ENCODE measurements at regions not wholly inside any gene's neighbourhood (a gene's known extent, or its start where the extent isn't known, plus 50 kb on each side); places are given as distances from the start of the nearest gene placed in this dataset.
"Not testable (repeated sequence)": the region's sequence is repeated elsewhere in the genome, so short reads cannot be mapped to it uniquely, and the experiment has no call there.

- no peak overlapping the region for H3K4me3 Mint-ChIP-seq (ENCODE audit: low read depth)
- H3K36me3 Mint-ChIP-seq (ENCODE audit: low read depth): no peaks in the 10 kb centered on the region
- intact Hi-C loops (cut with micrococcal nuclease): no loop called here
- DNase-seq (ENCODE audit: low spot score): no peak
- H3K27me3 Mint-ChIP-seq (ENCODE audit: low read depth): peaks cover 2% of the 10 kb centered on the region
- H3K4me1 Mint-ChIP-seq (ENCODE audit: low read depth): no peaks in the 10 kb centered on the region
- H3K27ac Mint-ChIP-seq: no peak overlapping the region
- no peaks in the 10 kb centered on the region for H3K9me3 Mint-ChIP-seq
Measured at GRCh38 chr12:114815026-114815795, 131.2 kb upstream of the TBX3 start.

DNA sequence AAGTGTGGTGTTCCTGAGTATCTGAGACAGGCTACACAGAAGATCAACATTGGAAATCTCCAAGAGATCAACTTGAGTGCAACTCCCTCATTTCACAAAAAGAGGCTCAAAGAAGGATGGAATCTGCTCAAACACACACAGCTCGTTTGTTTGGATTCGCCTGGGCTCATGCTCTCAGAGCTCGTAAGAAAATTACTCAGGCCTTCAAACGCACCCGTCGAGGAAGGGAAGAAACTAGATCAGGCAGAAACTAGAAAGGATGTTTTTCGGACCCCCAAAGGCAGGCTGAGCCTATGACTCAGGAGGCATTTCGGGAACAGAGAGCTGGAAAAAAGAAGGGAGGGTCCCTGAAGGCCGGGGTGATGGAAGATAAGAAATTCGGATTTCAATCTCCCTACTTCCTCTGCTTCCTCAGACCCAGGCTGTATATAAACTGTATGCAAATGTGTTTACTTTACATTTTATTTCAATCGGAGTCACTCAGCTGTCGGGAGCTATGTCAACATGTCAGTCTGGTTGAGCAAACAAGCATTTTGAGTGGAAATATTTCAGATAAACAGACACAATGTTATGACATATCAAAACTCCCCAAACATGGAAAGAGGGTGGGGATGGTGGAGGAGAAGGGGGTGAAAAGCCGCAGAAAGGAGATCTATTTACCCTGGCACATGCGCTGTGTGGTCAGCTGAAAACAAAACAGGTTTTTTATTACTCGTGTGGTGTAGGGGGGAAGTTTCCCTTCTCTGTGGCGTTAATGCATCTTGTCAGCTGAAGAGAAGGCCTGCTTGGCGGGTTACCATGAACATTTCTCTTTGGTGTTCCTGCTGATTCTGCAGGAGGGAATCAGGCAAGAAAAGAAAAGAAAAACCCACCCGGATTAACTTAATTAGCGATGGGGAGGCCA is 129.1 kb upstream of the TBX3 start:
- H3K27ac Mint-ChIP-seq: no peak overlapping the region
- intact Hi-C loops (cut with micrococcal nuclease): no loop called here
- peaks cover 2% of the 10 kb centered on the region for H3K27me3 Mint-ChIP-seq (ENCODE audit: low read depth)
- no peak for DNase-seq (ENCODE audit: low spot score)
- H3K9me3 Mint-ChIP-seq: peaks cover 5% of the 10 kb centered on the region
- no peaks in the 10 kb centered on the region for H3K36me3 Mint-ChIP-seq (ENCODE audit: low read depth)
- no peaks in the 10 kb centered on the region for H3K4me1 Mint-ChIP-seq (ENCODE audit: low read depth)
- no peak overlapping the region for H3K4me3 Mint-ChIP-seq (ENCODE audit: low read depth)

DNA sequence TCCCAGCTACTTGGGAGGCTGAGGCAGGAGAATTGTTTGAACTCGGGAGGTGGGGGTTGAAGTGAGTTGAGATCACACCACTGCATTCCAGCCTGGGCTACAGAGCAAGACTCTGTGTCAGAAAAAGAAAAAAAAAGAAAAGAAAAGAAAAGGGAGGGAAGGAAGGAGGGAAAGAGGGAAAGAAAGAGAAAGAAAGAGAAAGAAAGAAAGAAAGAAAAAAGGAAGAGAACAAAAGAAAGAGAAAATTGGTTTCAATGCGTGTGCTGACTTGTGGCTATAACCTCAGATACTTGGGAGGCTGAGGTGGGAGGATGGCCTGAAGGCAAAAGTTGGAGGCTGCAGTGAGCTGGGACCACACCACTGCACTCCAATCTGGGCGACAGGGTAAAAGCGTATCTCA is 128.4 kb upstream of the TBX3 start:
- H3K4me1 Mint-ChIP-seq (ENCODE audit: low read depth): no peaks in the 10 kb centered on the region
- no peaks in the 10 kb centered on the region for H3K36me3 Mint-ChIP-seq (ENCODE audit: low read depth)
- intact Hi-C loops (cut with micrococcal nuclease): no loop called here
- DNase-seq (ENCODE audit: low spot score): no peak
- H3K27me3 Mint-ChIP-seq (ENCODE audit: low read depth): peaks cover 2% of the 10 kb centered on the region
- H3K27ac Mint-ChIP-seq: no peak overlapping the region
- H3K9me3 Mint-ChIP-seq: peaks cover 12% of the 10 kb centered on the region
- H3K4me3 Mint-ChIP-seq (ENCODE audit: low read depth): no peak overlapping the region

DNA sequence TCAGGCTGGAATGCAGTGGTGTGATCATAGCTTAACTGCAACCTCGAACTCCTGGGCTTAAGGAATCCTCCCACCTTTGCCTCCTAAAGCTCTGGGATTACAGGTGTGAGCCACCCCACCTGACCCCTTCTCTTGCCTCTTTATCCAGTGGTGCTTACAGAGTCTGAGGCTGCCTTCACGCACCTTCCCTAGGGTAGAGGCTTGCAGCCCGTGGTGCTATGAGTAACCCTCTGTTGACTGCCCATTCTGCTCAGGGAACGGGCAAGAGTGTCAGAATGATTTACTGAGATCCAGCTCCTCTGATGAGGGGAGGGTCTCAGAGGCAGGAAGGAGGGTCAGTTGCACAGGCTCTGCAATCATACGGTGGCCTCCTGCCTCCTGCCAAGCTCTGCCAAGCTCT is 125.1 kb upstream of the TBX3 start:
- Mint-ChIP-seq H3K4me1 (ENCODE audit: low read depth) (no peaks in the 10 kb centered on the region), H3K27me3 (ENCODE audit: low read depth) (peaks cover 2% of the 10 kb centered on the region), H3K27ac (no peak overlapping the region), H3K9me3 (peaks cover 12% of the 10 kb centered on the region), H3K36me3 (ENCODE audit: low read depth) (no peaks in the 10 kb centered on the region), H3K4me3 (ENCODE audit: low read depth) (no peak overlapping the region)
- no peak for DNase-seq (ENCODE audit: low spot score)
- intact Hi-C loops (cut with micrococcal nuclease): no loop called here

DNA sequence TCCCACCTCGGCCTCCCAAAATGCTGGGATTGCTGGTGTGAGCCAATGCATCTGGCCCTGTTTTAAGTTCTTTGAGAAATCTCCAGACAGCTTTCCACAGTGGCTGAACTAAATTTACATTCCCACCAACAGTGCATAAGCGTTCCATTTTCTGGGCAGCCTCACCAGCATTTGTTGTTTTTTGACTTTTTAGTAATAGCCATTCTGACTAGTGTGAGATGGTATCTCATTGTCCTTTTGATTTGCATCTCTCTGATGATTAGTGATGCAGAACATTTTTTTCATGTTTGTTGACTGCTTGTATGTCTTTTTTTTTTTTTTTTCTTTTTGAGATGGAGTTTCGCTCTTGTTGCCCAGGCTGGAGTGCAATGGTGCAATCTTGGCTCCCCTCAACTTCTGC is 117.4 kb upstream of the TBX3 start:
- H3K4me1 Mint-ChIP-seq (ENCODE audit: low read depth); H3K9me3 Mint-ChIP-seq; DNase-seq (ENCODE audit: low spot score); H3K4me3 Mint-ChIP-seq (ENCODE audit: low read depth); intact Hi-C loops (cut with micrococcal nuclease); H3K27me3 Mint-ChIP-seq (ENCODE audit: low read depth); H3K27ac Mint-ChIP-seq; H3K36me3 Mint-ChIP-seq (ENCODE audit: low read depth): not testable (repeated sequence)

DNA sequence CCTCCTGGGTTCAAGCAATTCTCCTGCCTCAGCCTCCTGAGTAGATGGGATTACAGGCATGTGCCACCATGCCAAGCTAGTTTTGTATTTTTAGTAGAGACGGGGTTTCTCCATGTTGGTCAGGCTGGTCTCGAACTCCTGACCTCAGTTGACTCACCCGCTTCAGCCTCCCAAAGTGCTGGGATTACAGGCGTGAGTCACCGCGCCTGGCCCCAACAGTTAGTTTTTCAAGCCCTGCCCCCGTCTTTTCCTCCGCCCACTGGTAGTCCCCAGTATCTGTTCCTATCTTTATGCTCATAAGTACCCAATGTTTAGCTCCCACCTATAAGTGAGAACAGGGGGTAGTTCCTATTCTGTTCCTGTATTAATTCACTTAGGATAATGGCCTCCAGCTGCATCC is 116.6 kb upstream of the TBX3 start:
- H3K27ac Mint-ChIP-seq; H3K27me3 Mint-ChIP-seq (ENCODE audit: low read depth); intact Hi-C loops (cut with micrococcal nuclease); H3K9me3 Mint-ChIP-seq; H3K4me3 Mint-ChIP-seq (ENCODE audit: low read depth); DNase-seq (ENCODE audit: low spot score); H3K36me3 Mint-ChIP-seq (ENCODE audit: low read depth); H3K4me1 Mint-ChIP-seq (ENCODE audit: low read depth): not testable (repeated sequence)

DNA sequence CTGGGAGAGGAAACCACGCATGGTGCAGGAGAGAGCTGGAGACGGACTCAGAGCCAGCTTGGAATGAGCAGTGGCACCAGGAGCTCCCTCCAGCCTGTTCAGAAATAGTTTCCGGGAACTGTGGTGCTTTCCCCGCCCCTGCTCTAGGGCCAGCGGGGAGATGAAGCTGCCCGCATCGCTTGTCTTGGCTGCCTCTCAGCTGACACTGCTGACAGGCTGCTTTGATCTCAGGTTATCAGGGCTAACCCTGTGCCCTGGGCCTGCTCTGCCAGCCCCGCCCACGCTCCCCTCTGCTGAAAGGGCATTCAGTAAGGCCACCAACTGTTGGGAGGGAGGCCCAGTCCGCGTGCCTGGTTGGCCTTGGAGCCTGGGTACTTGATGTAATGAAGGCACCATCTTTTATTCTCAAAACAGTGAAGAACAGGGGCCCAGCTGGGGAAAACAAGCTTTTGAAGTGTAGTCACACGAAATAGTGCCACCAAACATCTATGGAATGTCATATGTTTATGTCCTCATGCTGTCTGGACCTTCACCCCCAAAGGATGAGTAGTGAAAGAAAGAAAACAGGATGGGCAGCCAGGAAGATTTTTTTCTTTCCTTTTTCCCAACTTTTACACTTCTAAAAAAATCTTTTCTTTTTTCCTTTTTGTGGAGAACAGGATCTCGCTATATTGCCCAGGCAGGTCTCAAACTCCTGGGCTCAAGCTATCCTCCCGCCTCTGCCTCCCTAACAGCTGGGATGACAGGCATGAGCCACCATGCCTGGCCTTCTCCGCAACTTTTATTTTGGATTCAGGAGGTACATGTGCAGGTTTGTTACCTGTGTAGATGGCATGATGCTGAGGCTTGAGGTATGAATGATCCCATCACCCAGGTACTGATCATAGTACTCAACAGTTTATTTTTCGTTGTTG is 115.9 kb upstream of the TBX3 start:
- no peaks in the 10 kb centered on the region for H3K36me3 Mint-ChIP-seq (ENCODE audit: low read depth)
- DNase-seq (ENCODE audit: low spot score): no peak
- no peaks in the 10 kb centered on the region for H3K27me3 Mint-ChIP-seq (ENCODE audit: low read depth)
- intact Hi-C loops (cut with micrococcal nuclease): no loop called here
- H3K27ac Mint-ChIP-seq: no peak overlapping the region
- H3K4me1 Mint-ChIP-seq (ENCODE audit: low read depth): no peaks in the 10 kb centered on the region
- no peak overlapping the region for H3K4me3 Mint-ChIP-seq (ENCODE audit: low read depth)
- H3K9me3 Mint-ChIP-seq: peaks cover 5% of the 10 kb centered on the region

- Mint-ChIP-seq H3K36me3 (ENCODE audit: low read depth) (no peaks in the 10 kb centered on the region), H3K27ac (no peak overlapping the region)
Measured at GRCh38 chr12:114794049-114794558, 110.1 kb upstream of the TBX3 start.

DNA sequence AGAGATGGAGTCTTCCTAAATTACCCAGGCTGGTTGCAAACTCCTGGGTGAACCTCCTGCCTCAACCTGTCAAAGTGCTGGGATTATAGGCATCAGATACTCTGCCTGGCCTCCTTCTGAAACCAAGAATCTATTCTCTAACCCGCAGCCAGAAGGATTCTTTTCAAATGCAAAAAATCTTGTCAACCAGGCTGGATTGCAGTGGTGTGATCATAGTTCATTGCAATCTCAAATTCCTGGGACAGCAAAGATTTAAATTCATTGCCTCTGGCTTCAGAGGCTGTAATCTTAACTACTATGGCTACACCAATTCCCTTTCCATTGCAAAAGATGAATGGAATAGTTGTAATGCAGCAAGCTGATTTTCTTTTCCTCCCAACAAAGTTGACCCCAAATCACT is 106.3 kb upstream of the TBX3 start:
- H3K36me3 Mint-ChIP-seq (ENCODE audit: low read depth): no peaks in the 10 kb centered on the region
- no peak overlapping the region for H3K27ac Mint-ChIP-seq
- DNase-seq (ENCODE audit: low spot score): no peak
- no peak overlapping the region for H3K4me3 Mint-ChIP-seq (ENCODE audit: low read depth)
- H3K9me3 Mint-ChIP-seq: no peaks in the 10 kb centered on the region
- intact Hi-C loops (cut with micrococcal nuclease): no loop called here
- H3K4me1 Mint-ChIP-seq (ENCODE audit: low read depth): no peaks in the 10 kb centered on the region
- no peaks in the 10 kb centered on the region for H3K27me3 Mint-ChIP-seq (ENCODE audit: low read depth)

More at GRCh38 chr12:114794049-114794558, 110.1 kb upstream of the TBX3 start:
- Mint-ChIP-seq H3K9me3 (no peaks in the 10 kb centered on the region), H3K27me3 (ENCODE audit: low read depth) (no peaks in the 10 kb centered on the region), H3K4me3 (ENCODE audit: low read depth) (no peak overlapping the region), H3K4me1 (ENCODE audit: low read depth) (no peaks in the 10 kb centered on the region)
- intact Hi-C loops (cut with micrococcal nuclease): no loop called here
- no peak for DNase-seq (ENCODE audit: low spot score)

- no peak overlapping the region for H3K4me3 Mint-ChIP-seq (ENCODE audit: low read depth)
- DNase-seq (ENCODE audit: low spot score): no peak
- intact Hi-C loops (cut with micrococcal nuclease): no loop called here
- no peaks in the 10 kb centered on the region for H3K36me3 Mint-ChIP-seq (ENCODE audit: low read depth)
- H3K27me3 Mint-ChIP-seq (ENCODE audit: low read depth): no peaks in the 10 kb centered on the region
- no peaks in the 10 kb centered on the region for H3K9me3 Mint-ChIP-seq
- no peaks in the 10 kb centered on the region for H3K4me1 Mint-ChIP-seq (ENCODE audit: low read depth)
- H3K27ac Mint-ChIP-seq: no peak overlapping the region
Measured at GRCh38 chr12:114789821-114790220, 105.8 kb upstream of the TBX3 start.

GRCh38 chr12:114789276-114789675 is 105.3 kb upstream of the TBX3 start:
- intact Hi-C loops (cut with micrococcal nuclease): no loop called here
- H3K27me3 Mint-ChIP-seq (ENCODE audit: low read depth): no peaks in the 10 kb centered on the region
- H3K27ac Mint-ChIP-seq: no peak overlapping the region

GRCh38 chr12:114784526-114784925 is 100.6 kb upstream of the TBX3 start:
- intact Hi-C loops (cut with micrococcal nuclease): no loop called here
- Mint-ChIP-seq H3K9me3 (no peaks in the 10 kb centered on the region), H3K4me3 (ENCODE audit: low read depth) (no peak overlapping the region), H3K27me3 (ENCODE audit: low read depth) (no peaks in the 10 kb centered on the region), H3K4me1 (ENCODE audit: low read depth) (no peaks in the 10 kb centered on the region), H3K36me3 (ENCODE audit: low read depth) (no peaks in the 10 kb centered on the region), H3K27ac (no peak overlapping the region)
- DNase-seq (ENCODE audit: low spot score): no peak

More at GRCh38 chr12:114789276-114789675, 105.3 kb upstream of the TBX3 start:
- Mint-ChIP-seq H3K36me3 (ENCODE audit: low read depth) (no peaks in the 10 kb centered on the region), H3K4me3 (ENCODE audit: low read depth) (no peak overlapping the region), H3K4me1 (ENCODE audit: low read depth) (no peaks in the 10 kb centered on the region), H3K9me3 (no peaks in the 10 kb centered on the region)
- no peak for DNase-seq (ENCODE audit: low spot score)

All from activated T-helper 2 cell treated with anti-CD3 and anti-CD28 coated beads, Interferon-gamma antibody, Interleukin-2, Interleukin-4, amounts not matched to agents 10 μg/mL and 5 μg/mL and 100 μg/mL, durations not matched to agents 14 hours and 24 hours and 36 hours (primary cell).